Kidney (tissue), 13 donors: ENCODE measurements at regions not wholly inside any gene's neighbourhood (a gene's known extent, or its start where the extent isn't known, plus 50 kb on each side); places are given as distances from the start of the nearest gene placed in this dataset.

Source experiments
- DNase-seq, 5 donors: peaks; one replicate each; pipeline ENCODE4 v3.0.0-alpha.2; 2013 to 2020
- FAIRE-seq: peaks from 2 replicates; lab custom pipeline; 2012; peaks lifted over from hg19 to GRCh38; lab: Jason Lieb, UNC
- H3K27ac ChIP-seq, 2 donors: one replicate each; pipeline ENCODE4 v1.7.0; 2013; ENCODE audit warnings: low read depth in 2 of 2, low read length in 2 of 2, inconsistent platforms in 1 of 2
- H3K27me3 ChIP-seq: one replicate; pipeline ENCODE4 v1.7.1; 2013; ENCODE audit warnings: low read length, inconsistent platforms; ENCODE audit not compliant: control insufficient read depth, insufficient read depth
- H3K36me3 ChIP-seq, 3 donors: one replicate each; pipeline versions ENCODE4 v1.7.0 to v1.7.1; 2013; ENCODE audit warnings: low read length in 3 of 3, control low read depth in 1 of 3, inconsistent platforms in 1 of 3; ENCODE audit not compliant: insufficient read depth in 3 of 3, control insufficient read depth in 2 of 3
- H3K4me1 ChIP-seq, 3 donors: one replicate each; pipeline versions ENCODE4 v1.7.0 to v1.7.1; 2013; ENCODE audit warnings: low read length in 3 of 3, inconsistent platforms in 1 of 3, low read depth in 1 of 3; ENCODE audit not compliant: control insufficient read depth in 2 of 3, insufficient read depth in 2 of 3
- H3K4me3 ChIP-seq, 3 donors: one replicate each; pipeline versions ENCODE4 v1.7.0 to v1.8.1; 2013; ENCODE audit warnings: low read length in 3 of 3, control low read depth in 1 of 3, inconsistent platforms in 1 of 3
- H3K9ac ChIP-seq, 3 donors: one replicate each; pipeline versions ENCODE4 v1.7.0 to v1.7.1; 2013; ENCODE audit warnings: low read length in 3 of 3, control low read depth in 1 of 3, inconsistent platforms in 1 of 3
- H3K9me3 ChIP-seq, 3 donors: one replicate each; pipeline versions ENCODE4 v1.7.0 to v1.7.1; 2013; ENCODE audit warnings: low read length in 3 of 3, control low read depth in 1 of 3, inconsistent platforms in 1 of 3; ENCODE audit not compliant: control insufficient read depth in 2 of 3, insufficient read depth in 1 of 3
- intact Hi-C: fragments of 100-400 bp; cut with DNase I; formaldehyde crosslinking; loops from one replicate; pipeline ENCODE4 v1.11.1; 2022
- TF ChIP-seq, protein P1 (sequence below): IDR thresholded peaks from 3 replicates; pipeline ENCODE4 v1.5.1; 2012; ENCODE audit warnings: mild to moderate bottlenecking, moderate library complexity, borderline replicate concordance; ENCODE audit not compliant: insufficient read depth; ENCODE audit errors: extremely low read depth
- donor health status: control.
- donor health status: control.
- donor health status: control.
- donor health status: control.
- donor health status: control.
- donor health status: DM: yes; HTN: yes; CAD: no.
- donor health status: Normal renal cell carcinoma (clear cell type).

DNA sequence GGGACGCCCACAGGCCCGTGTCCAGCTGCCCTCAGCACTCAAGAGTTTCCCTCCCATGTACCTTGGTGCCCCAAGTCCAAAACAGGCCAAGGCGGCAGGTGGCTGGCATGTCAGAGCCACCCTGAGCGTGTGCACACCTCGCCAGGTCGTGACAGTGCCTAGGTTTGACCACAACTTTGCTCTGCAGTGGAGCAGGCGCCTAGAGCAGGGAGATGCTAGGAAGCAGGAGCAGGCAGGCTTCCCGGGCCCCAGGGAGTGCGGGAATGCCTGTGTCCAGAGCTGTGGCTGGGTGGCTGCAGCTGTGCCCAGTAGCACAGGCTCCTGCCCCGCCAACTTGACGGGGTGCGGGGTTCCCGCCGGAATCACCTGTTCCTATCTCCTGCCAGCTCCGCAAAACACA is 380.8 kb upstream of the IMPG1 start:
- peak in 1 of 5 donors; percentile 61 for DNase-seq
- no peak overlapping the region for H3K9ac ChIP-seq
- H3K4me3 ChIP-seq: no peak overlapping the region
- no peaks in the 10 kb centered on the region for H3K9me3 ChIP-seq
- no peaks in the 10 kb centered on the region for H3K4me1 ChIP-seq
- no peaks in the 10 kb centered on the region for H3K27me3 ChIP-seq
- FAIRE-seq: no peak
- H3K27ac ChIP-seq: no peak overlapping the region
- TF ChIP-seq, protein P1, sequence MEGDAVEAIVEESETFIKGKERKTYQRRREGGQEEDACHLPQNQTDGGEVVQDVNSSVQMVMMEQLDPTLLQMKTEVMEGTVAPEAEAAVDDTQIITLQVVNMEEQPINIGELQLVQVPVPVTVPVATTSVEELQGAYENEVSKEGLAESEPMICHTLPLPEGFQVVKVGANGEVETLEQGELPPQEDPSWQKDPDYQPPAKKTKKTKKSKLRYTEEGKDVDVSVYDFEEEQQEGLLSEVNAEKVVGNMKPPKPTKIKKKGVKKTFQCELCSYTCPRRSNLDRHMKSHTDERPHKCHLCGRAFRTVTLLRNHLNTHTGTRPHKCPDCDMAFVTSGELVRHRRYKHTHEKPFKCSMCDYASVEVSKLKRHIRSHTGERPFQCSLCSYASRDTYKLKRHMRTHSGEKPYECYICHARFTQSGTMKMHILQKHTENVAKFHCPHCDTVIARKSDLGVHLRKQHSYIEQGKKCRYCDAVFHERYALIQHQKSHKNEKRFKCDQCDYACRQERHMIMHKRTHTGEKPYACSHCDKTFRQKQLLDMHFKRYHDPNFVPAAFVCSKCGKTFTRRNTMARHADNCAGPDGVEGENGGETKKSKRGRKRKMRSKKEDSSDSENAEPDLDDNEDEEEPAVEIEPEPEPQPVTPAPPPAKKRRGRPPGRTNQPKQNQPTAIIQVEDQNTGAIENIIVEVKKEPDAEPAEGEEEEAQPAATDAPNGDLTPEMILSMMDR: no peak
- intact Hi-C loops: no loop called here
- no peaks in the 10 kb centered on the region for H3K36me3 ChIP-seq

DNA sequence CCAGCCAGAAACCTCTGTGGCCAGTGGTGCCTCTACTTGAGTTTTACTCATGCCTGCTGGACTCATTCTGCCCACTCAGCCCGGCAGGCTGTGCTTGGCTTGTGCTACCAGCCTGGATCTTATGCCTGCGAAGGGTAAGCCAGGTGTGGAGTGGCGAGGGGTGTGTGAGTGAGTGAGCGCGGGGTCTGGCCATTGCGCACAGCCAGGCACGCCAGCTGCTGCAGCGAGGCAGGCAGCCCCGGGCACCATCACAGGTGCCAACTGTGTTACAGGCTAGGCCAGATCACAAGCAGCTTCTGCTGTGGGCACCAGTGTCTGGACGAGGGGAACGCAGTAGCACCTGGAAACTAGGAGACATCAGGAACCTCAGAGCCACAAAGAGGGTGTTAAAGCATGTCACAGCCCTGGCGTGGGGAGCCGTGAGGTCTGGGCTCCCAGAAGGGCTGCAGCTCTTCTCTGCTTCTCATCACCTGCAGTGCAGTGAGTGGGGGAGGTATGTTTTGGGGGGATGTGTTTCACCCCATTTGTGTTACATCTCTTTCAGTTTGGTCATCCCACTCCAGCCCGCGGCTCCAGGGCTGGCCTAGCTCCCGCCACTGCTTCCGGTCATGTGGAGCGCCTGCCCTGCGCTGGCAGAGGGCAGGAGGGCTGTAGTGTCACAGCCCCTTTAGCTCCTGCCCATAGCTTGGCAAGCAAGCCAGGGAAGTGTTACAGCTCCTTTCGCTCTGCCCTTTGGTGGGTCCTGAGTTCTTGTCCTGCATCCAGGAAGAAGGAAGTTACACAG is 379.7 kb upstream of the IMPG1 start:
- TF ChIP-seq, protein P1: no peak
- peak in 1 of 5 donors; percentile 45 for DNase-seq

GRCh38 chr6:76448109-76448508 is 375.6 kb upstream of the IMPG1 start:
- no peak overlapping the region for H3K9ac ChIP-seq
- H3K27ac ChIP-seq: no peak overlapping the region
- no peaks in the 10 kb centered on the region for H3K27me3 ChIP-seq
- peaks cover 0 to 4% (median 0%) of the 10 kb centered on the region in 3 donors for H3K9me3 ChIP-seq
- no peaks in the 10 kb centered on the region for H3K4me1 ChIP-seq
- no peak for DNase-seq
- no peak overlapping the region for H3K4me3 ChIP-seq
- H3K36me3 ChIP-seq: no peaks in the 10 kb centered on the region
- TF ChIP-seq, protein P1: no peak
- FAIRE-seq: no peak
- intact Hi-C loops: no loop called here

More for the DNA sequence above, 379.7 kb upstream of the IMPG1 start:
- H3K27ac ChIP-seq: no peak overlapping the region
- H3K9ac ChIP-seq: no peak overlapping the region
- H3K27me3 ChIP-seq: no peaks in the 10 kb centered on the region
- H3K4me3 ChIP-seq: no peak overlapping the region
- H3K9me3 ChIP-seq: no peaks in the 10 kb centered on the region
- FAIRE-seq: no peak
- H3K4me1 ChIP-seq: no peaks in the 10 kb centered on the region
- intact Hi-C loops: no loop called here
- H3K36me3 ChIP-seq: no peaks in the 10 kb centered on the region
